ENCODE measurements at regions not wholly inside any gene's neighbourhood (a gene's known extent, or its start where the extent isn't known, plus 50 kb on each side); places are given as distances from the start of the nearest gene placed in this dataset.

DNA sequence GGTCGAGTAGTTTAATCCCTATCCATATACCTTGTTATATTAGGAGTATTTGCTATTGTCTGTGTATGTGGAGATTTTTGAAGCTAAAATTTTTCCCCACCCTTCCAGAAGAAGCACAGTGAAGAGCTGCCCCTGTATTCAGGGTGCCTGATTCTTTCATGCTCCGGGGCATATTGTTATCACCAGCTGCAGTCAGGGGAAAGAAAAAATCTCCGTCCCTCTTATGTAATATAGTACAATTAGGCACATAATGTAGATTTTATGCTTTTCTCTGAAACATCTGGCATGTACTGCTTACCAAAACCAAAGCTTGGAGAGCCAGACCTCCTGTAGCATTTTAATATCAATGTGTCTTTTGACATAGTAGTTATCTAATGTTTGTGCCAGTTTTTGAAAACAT, 214.9 kb upstream of the EDNRB start:
- TF ChIP-seq, protein P1, sequence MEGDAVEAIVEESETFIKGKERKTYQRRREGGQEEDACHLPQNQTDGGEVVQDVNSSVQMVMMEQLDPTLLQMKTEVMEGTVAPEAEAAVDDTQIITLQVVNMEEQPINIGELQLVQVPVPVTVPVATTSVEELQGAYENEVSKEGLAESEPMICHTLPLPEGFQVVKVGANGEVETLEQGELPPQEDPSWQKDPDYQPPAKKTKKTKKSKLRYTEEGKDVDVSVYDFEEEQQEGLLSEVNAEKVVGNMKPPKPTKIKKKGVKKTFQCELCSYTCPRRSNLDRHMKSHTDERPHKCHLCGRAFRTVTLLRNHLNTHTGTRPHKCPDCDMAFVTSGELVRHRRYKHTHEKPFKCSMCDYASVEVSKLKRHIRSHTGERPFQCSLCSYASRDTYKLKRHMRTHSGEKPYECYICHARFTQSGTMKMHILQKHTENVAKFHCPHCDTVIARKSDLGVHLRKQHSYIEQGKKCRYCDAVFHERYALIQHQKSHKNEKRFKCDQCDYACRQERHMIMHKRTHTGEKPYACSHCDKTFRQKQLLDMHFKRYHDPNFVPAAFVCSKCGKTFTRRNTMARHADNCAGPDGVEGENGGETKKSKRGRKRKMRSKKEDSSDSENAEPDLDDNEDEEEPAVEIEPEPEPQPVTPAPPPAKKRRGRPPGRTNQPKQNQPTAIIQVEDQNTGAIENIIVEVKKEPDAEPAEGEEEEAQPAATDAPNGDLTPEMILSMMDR (conservative IDR thresholded peaks at IDR 0.05; ENCODE audit: low read length), result no peak
- TF ChIP-seq EZH2phosphoT487 (IDR thresholded peaks at IDR 0.05; ENCODE audit: borderline replicate concordance), result no peak

All from Loucy (cell line).